Osteocyte (in vitro differentiated cells): ENCODE measurements at regions not wholly inside any gene's neighbourhood (a gene's known extent, or its start where the extent isn't known, plus 50 kb on each side); places are given as distances from the start of the nearest gene placed in this dataset.

ENCODE experiments used
- DNase-seq: peaks from one replicate; pipeline ENCODE4 v3.0.0; 2021; ENCODE audit warnings: mixed read lengths; ENCODE audit not compliant: unreplicated experiment; ENCODE audit errors: extremely low spot score
- H3K27ac Mint-ChIP-seq: one replicate; pipeline ENCODE4 v1.8.0; 2021; ENCODE audit warnings: mild to moderate bottlenecking, mixed read lengths; ENCODE audit not compliant: unreplicated experiment
- H3K27me3 Mint-ChIP-seq: one replicate; pipeline ENCODE4 v1.8.0; 2021; ENCODE audit warnings: mixed read lengths; ENCODE audit not compliant: unreplicated experiment
- H3K36me3 Mint-ChIP-seq: one replicate; pipeline ENCODE4 v1.8.0; 2021; ENCODE audit warnings: mixed read lengths; ENCODE audit not compliant: unreplicated experiment
- H3K4me1 Mint-ChIP-seq: one replicate; pipeline ENCODE4 v1.8.0; 2021; ENCODE audit warnings: mixed read lengths; ENCODE audit not compliant: unreplicated experiment
- H3K4me3 Mint-ChIP-seq: one replicate; pipeline ENCODE4 v1.8.0; 2021; ENCODE audit warnings: mild to moderate bottlenecking, moderate library complexity, mixed read lengths; ENCODE audit not compliant: unreplicated experiment
- H3K9me3 Mint-ChIP-seq: one replicate; pipeline ENCODE4 v1.8.0; 2021; ENCODE audit warnings: mixed read lengths; ENCODE audit not compliant: unreplicated experiment
- TF ChIP-seq, protein P1 (sequence below): fragments of 200-600 bp; sonication (generic); IDR thresholded peaks from 2 replicates; pipeline ENCODE4 v1.5.0; 2021; ENCODE audit warnings: antibody characterized with exemption, mild to moderate bottlenecking, moderate library complexity

DNA sequence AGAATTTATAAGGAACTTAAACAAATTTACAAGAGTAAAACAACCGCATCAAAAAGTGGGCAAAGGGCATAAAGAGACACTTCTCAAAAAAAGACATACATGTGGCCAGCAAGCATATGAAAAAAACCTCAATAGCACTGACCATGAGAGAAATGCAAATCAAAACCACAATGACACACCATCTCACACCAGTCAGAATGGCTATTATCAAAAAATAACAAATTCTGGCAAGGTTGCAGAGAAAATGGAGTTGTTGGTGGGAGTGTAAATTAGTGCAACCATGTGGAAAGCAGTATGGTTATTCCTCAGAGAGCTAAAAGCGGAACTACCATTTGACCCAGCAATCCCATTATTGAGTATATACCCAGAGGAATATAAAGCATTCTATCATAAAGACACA, 866.8 kb upstream of the TENM4 start:
- TF ChIP-seq, protein P1, sequence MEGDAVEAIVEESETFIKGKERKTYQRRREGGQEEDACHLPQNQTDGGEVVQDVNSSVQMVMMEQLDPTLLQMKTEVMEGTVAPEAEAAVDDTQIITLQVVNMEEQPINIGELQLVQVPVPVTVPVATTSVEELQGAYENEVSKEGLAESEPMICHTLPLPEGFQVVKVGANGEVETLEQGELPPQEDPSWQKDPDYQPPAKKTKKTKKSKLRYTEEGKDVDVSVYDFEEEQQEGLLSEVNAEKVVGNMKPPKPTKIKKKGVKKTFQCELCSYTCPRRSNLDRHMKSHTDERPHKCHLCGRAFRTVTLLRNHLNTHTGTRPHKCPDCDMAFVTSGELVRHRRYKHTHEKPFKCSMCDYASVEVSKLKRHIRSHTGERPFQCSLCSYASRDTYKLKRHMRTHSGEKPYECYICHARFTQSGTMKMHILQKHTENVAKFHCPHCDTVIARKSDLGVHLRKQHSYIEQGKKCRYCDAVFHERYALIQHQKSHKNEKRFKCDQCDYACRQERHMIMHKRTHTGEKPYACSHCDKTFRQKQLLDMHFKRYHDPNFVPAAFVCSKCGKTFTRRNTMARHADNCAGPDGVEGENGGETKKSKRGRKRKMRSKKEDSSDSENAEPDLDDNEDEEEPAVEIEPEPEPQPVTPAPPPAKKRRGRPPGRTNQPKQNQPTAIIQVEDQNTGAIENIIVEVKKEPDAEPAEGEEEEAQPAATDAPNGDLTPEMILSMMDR, result no peak
- Mint-ChIP-seq H3K4me1 (no peaks in the 10 kb centered on the region), H3K4me3 (no peak overlapping the region), H3K9me3 (peaks cover 17% of the 10 kb centered on the region), H3K27ac (no peak overlapping the region), H3K36me3 (no peaks in the 10 kb centered on the region), H3K27me3 (no peaks in the 10 kb centered on the region)
- DNase-seq, result no peak

- TF ChIP-seq, protein P1, result no peak
- H3K36me3 Mint-ChIP-seq, result no peaks in the 10 kb centered on the region
- DNase-seq, result no peak
- H3K9me3 Mint-ChIP-seq, result no peaks in the 10 kb centered on the region
- H3K4me3 Mint-ChIP-seq, result no peak overlapping the region
- H3K27me3 Mint-ChIP-seq, result no peaks in the 10 kb centered on the region
- H3K4me1 Mint-ChIP-seq, result peaks cover 8% of the 10 kb centered on the region
- H3K27ac Mint-ChIP-seq, result no peak overlapping the region
Measured at GRCh38 chr11:80297858-80298632, 857.2 kb upstream of the TENM4 start.

GRCh38 chr11:80293293-80293692, 852.5 kb upstream of the TENM4 start:
- no peaks in the 10 kb centered on the region for H3K36me3 Mint-ChIP-seq
- H3K27me3 Mint-ChIP-seq, result no peaks in the 10 kb centered on the region
- H3K27ac Mint-ChIP-seq, result no peak overlapping the region
- no peak for DNase-seq
- TF ChIP-seq, protein P1, result no peak
- no peaks in the 10 kb centered on the region for H3K9me3 Mint-ChIP-seq
- H3K4me1 Mint-ChIP-seq, result peaks cover 6% of the 10 kb centered on the region
- no peak overlapping the region for H3K4me3 Mint-ChIP-seq

GRCh38 chr11:80284946-80285785, 844.3 kb upstream of the TENM4 start:
- H3K4me3 Mint-ChIP-seq, result no peak overlapping the region
- no peaks in the 10 kb centered on the region for H3K4me1 Mint-ChIP-seq
- TF ChIP-seq, protein P1, result no peak
- no peak overlapping the region for H3K27ac Mint-ChIP-seq
- no peak for DNase-seq
- H3K36me3 Mint-ChIP-seq, result no peaks in the 10 kb centered on the region
- no peaks in the 10 kb centered on the region for H3K9me3 Mint-ChIP-seq
- H3K27me3 Mint-ChIP-seq, result no peaks in the 10 kb centered on the region

GRCh38 chr11:80282643-80283042, 841.8 kb upstream of the TENM4 start:
- TF ChIP-seq, protein P1, result no peak
- no peaks in the 10 kb centered on the region for H3K27me3 Mint-ChIP-seq
- no peak overlapping the region for H3K4me3 Mint-ChIP-seq
- H3K36me3 Mint-ChIP-seq, result no peaks in the 10 kb centered on the region
- no peak overlapping the region for H3K27ac Mint-ChIP-seq
- no peak for DNase-seq
- no peaks in the 10 kb centered on the region for H3K4me1 Mint-ChIP-seq
- peaks cover 7% of the 10 kb centered on the region for H3K9me3 Mint-ChIP-seq
